Cardiac muscle cell (in vitro differentiated cells and primary cell): ENCODE measurements at regions not wholly inside any gene's neighbourhood (a gene's known extent, or its start where the extent isn't known, plus 50 kb on each side); places are given as distances from the start of the nearest gene placed in this dataset.
A peak's percentile ranks its signal among the peaks of the same experiment; 100 is the strongest.

Experiments used
- DNase-seq, 2 donors: peaks; one replicate each; pipeline versions ENCODE4 v3.0.0 to v3.0.0-alpha.2; 2010 to 2017; ENCODE audit warnings: low read depth in 1 of 2, low spot score in 1 of 2
- H3K27ac ChIP-seq: fragments of 200-600 bp; sonication (generic); 2 replicates; pipeline ENCODE4 v1.5.1; 2016
- H3K27me3 ChIP-seq: fragments of 200-600 bp; sonication (generic); 2 replicates; pipeline ENCODE4 v1.6.0; 2016; ENCODE audit warnings: control low read depth
- H3K36me3 ChIP-seq: fragments of 200-600 bp; sonication (generic); 2 replicates; pipeline ENCODE4 v1.5.1; 2016; ENCODE audit warnings: control low read depth
- H3K4me1 ChIP-seq: fragments of 200-600 bp; sonication (generic); 2 replicates; pipeline ENCODE4 v1.8.1; 2017; ENCODE audit warnings: low read depth, mild to moderate bottlenecking, mixed run types
- H3K4me3 ChIP-seq: fragments of 200-600 bp; sonication (generic); 2 replicates; pipeline ENCODE4 v1.5.1; 2016; ENCODE audit warnings: mild to moderate bottlenecking
- H3K9me3 ChIP-seq: fragments of 200-600 bp; sonication (generic); 2 replicates; pipeline ENCODE4 v1.5.1; 2017; ENCODE audit warnings: low read depth, mild to moderate bottlenecking, control low read depth
- TF ChIP-seq, protein P1 (sequence below): IDR thresholded peaks from 2 replicates; pipeline ENCODE4 v1.5.1; 2012; ENCODE audit warnings: low read depth, mild to moderate bottlenecking, low read length

- TF ChIP-seq, protein P1, sequence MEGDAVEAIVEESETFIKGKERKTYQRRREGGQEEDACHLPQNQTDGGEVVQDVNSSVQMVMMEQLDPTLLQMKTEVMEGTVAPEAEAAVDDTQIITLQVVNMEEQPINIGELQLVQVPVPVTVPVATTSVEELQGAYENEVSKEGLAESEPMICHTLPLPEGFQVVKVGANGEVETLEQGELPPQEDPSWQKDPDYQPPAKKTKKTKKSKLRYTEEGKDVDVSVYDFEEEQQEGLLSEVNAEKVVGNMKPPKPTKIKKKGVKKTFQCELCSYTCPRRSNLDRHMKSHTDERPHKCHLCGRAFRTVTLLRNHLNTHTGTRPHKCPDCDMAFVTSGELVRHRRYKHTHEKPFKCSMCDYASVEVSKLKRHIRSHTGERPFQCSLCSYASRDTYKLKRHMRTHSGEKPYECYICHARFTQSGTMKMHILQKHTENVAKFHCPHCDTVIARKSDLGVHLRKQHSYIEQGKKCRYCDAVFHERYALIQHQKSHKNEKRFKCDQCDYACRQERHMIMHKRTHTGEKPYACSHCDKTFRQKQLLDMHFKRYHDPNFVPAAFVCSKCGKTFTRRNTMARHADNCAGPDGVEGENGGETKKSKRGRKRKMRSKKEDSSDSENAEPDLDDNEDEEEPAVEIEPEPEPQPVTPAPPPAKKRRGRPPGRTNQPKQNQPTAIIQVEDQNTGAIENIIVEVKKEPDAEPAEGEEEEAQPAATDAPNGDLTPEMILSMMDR, result no peak
- H3K27ac ChIP-seq, result no peak overlapping the region
- H3K4me3 ChIP-seq, result no peak overlapping the region
- H3K9me3 ChIP-seq, result no peaks in the 10 kb centered on the region
- DNase-seq, result no peak
- H3K4me1 ChIP-seq, result no peaks in the 10 kb centered on the region
- H3K36me3 ChIP-seq, result no peaks in the 10 kb centered on the region
- peaks cover 78% of the 10 kb centered on the region for H3K27me3 ChIP-seq
Measured at GRCh38 chr16:50434872-50435478, 66.2 kb upstream of the BRD7 start.

GRCh38 chr16:50430076-50430475, 61.3 kb upstream of the BRD7 start:
- Histone ChIP-seq H3K9me3 (no peaks in the 10 kb centered on the region), H3K4me3 (no peak overlapping the region), H3K36me3 (no peaks in the 10 kb centered on the region)

GRCh38 chr16:50428742-50429141, 60.0 kb upstream of the BRD7 start:
- H3K4me3 ChIP-seq, result no peak overlapping the region
- DNase-seq, result no peak
- TF ChIP-seq, protein P1, result no peak

More at GRCh38 chr16:50430076-50430475, 61.3 kb upstream of the BRD7 start:
- TF ChIP-seq, protein P1, result no peak
- Histone ChIP-seq H3K27ac (no peak overlapping the region), H3K27me3 (peaks cover 56% of the 10 kb centered on the region), H3K4me1 (no peaks in the 10 kb centered on the region)
- DNase-seq, result no peak

DNA sequence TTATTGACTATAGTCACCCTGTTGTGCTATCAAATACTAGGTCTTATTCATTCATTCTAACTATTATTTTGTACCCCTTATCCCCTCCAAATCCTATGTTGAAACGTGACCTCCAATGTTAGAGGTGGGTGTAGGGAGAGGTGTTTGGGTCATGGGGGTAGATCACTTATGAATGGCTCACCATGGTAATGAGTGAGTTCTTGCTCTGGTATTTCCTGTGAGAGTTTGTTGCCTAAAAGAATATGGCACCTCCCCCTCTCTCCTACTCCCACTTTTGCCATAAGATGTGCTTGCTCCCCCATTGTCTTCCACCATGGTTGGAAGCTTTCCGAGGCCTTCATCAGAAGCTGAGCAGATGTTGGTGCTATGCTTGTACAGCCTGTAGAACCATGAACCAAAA, 59.3 kb upstream of the BRD7 start:
- DNase-seq, result peak in 1 of 2 donors; percentile 13
- H3K4me3 ChIP-seq, result no peak overlapping the region
- H3K4me1 ChIP-seq, result peaks cover 6% of the 10 kb centered on the region
- no peak overlapping the region for H3K27ac ChIP-seq
- H3K9me3 ChIP-seq, result no peaks in the 10 kb centered on the region
- no peaks in the 10 kb centered on the region for H3K36me3 ChIP-seq
- H3K27me3 ChIP-seq, result peaks cover 49% of the 10 kb centered on the region
- TF ChIP-seq, protein P1, result no peak

More at GRCh38 chr16:50428742-50429141, 60.0 kb upstream of the BRD7 start:
- H3K9me3 ChIP-seq, result no peaks in the 10 kb centered on the region
- no peaks in the 10 kb centered on the region for H3K36me3 ChIP-seq
- H3K27ac ChIP-seq, result no peak overlapping the region
- no peaks in the 10 kb centered on the region for H3K4me1 ChIP-seq
- H3K27me3 ChIP-seq, result peaks cover 49% of the 10 kb centered on the region

GRCh38 chr16:50427107-50427506, 58.3 kb upstream of the BRD7 start:
- TF ChIP-seq, protein P1, result no peak
- no peak overlapping the region for H3K4me3 ChIP-seq

More at GRCh38 chr16:50427107-50427506, 58.3 kb upstream of the BRD7 start:
- Histone ChIP-seq H3K36me3 (no peaks in the 10 kb centered on the region), H3K27ac (no peak overlapping the region), H3K27me3 (peaks cover 46% of the 10 kb centered on the region), H3K4me1 (peaks cover 6% of the 10 kb centered on the region), H3K9me3 (no peaks in the 10 kb centered on the region)
- DNase-seq, result no peak
